ENCODE measurements at regions not wholly inside any gene's neighbourhood (a gene's known extent, or its start where the extent isn't known, plus 50 kb on each side); places are given as distances from the start of the nearest gene placed in this dataset.

GRCh38 chr12:131357185-131357747, 353.6 kb upstream of the SFSWAP start:
- H3K4me3 ChIP-seq (ENCODE audit: low read depth, low read length), result no peak overlapping the region
- DNase-seq (ENCODE audit: low read depth), result no peak
- no peak for TF ChIP-seq MAX (IDR thresholded peaks at IDR 0.05; ENCODE audit: low read depth, low read length)
- TF ChIP-seq MYC (IDR thresholded peaks at IDR 0.05; ENCODE audit: low read depth, low read length), result no peak
- no peak for TF ChIP-seq CTCF (IDR thresholded peaks at IDR 0.05; ENCODE audit: low read depth, low read length)
- TF ChIP-seq POLR2A (IDR thresholded peaks at IDR 0.05; ENCODE audit: extremely low read depth, insufficient read length), result no peak

GRCh38 chr12:131357920-131358319, 353.0 kb upstream of the SFSWAP start:
- TF ChIP-seq POLR2A (IDR thresholded peaks at IDR 0.05; ENCODE audit: extremely low read depth, insufficient read length), result no peak
- TF ChIP-seq CTCF (IDR thresholded peaks at IDR 0.05; ENCODE audit: low read depth, low read length), result no peak
- TF ChIP-seq MYC (IDR thresholded peaks at IDR 0.05; ENCODE audit: low read depth, low read length), result no peak
- TF ChIP-seq MAX (IDR thresholded peaks at IDR 0.05; ENCODE audit: low read depth, low read length), result no peak
- H3K4me3 ChIP-seq (ENCODE audit: low read depth, low read length), result no peak overlapping the region
- no peak for DNase-seq (ENCODE audit: low read depth)

- DNase-seq (ENCODE audit: low read depth), result no peak
- TF ChIP-seq MAX (IDR thresholded peaks at IDR 0.05; ENCODE audit: low read depth, low read length), result no peak
- TF ChIP-seq POLR2A (IDR thresholded peaks at IDR 0.05; ENCODE audit: extremely low read depth, insufficient read length), result no peak
- no peak for TF ChIP-seq MYC (IDR thresholded peaks at IDR 0.05; ENCODE audit: low read depth, low read length)
- TF ChIP-seq CTCF (IDR thresholded peaks at IDR 0.05; ENCODE audit: low read depth, low read length), result no peak
- no peak overlapping the region for H3K4me3 ChIP-seq (ENCODE audit: low read depth, low read length)
Measured at GRCh38 chr12:131362291-131363211, 348.3 kb upstream of the SFSWAP start.

- DNase-seq (ENCODE audit: low read depth), result no peak
- no peak overlapping the region for H3K4me3 ChIP-seq (ENCODE audit: low read depth, low read length)
- TF ChIP-seq POLR2A (IDR thresholded peaks at IDR 0.05; ENCODE audit: extremely low read depth, insufficient read length) (no peak), MAX (IDR thresholded peaks at IDR 0.05; ENCODE audit: low read depth, low read length) (no peak), MYC (IDR thresholded peaks at IDR 0.05; ENCODE audit: low read depth, low read length) (no peak), CTCF (IDR thresholded peaks at IDR 0.05; ENCODE audit: low read depth, low read length) (no peak)
Measured at GRCh38 chr12:131363393-131363792, 347.5 kb upstream of the SFSWAP start.

GRCh38 chr12:131363841-131364495, 346.9 kb upstream of the SFSWAP start:
- no peak for DNase-seq (ENCODE audit: low read depth)
- TF ChIP-seq MAX (IDR thresholded peaks at IDR 0.05; ENCODE audit: low read depth, low read length) (no peak), CTCF (IDR thresholded peaks at IDR 0.05; ENCODE audit: low read depth, low read length) (no peak), MYC (IDR thresholded peaks at IDR 0.05; ENCODE audit: low read depth, low read length) (no peak), POLR2A (IDR thresholded peaks at IDR 0.05; ENCODE audit: extremely low read depth, insufficient read length) (no peak)
- no peak overlapping the region for H3K4me3 ChIP-seq (ENCODE audit: low read depth, low read length)

All from NB4 (cell line).